ENCODE measurements at regions not wholly inside any gene's neighbourhood (a gene's known extent, or its start where the extent isn't known, plus 50 kb on each side); places are given as distances from the start of the nearest gene placed in this dataset.

- H3K4me1 ChIP-seq (ENCODE audit: insufficient read depth, low read length): no peaks in the 10 kb centered on the region
- no peaks in the 10 kb centered on the region for H3K36me3 ChIP-seq (replicated peaks in 1 of 2; ENCODE audit: control insufficient read depth in 1 of 2, insufficient read depth in 2 of 2, low read length in 2 of 2)
- no peak overlapping the region for H2AFZ ChIP-seq (ENCODE audit: low read length)
- no peak for ATAC-seq
- ChIA-PET POLR2A (no interaction called here), CTCF (ENCODE audit: low intra/inter-chr PET ratio, low total read pairs) (no interaction called here)
- no peak for DNase-seq (ENCODE audit: low spot score)
- H3K79me2 ChIP-seq (ENCODE audit: insufficient read depth, low read length): no peaks in the 10 kb centered on the region
- intact Hi-C loops (cut with micrococcal nuclease; ENCODE audit: unreplicated experiment) (no loop called here), in situ Hi-C loops (cut with HindIII; ENCODE audit: extremely low pct_ligation_motif_present, low pct_unique_long_range_greater_than_20kb) (no loop called here)
- no peaks in the 10 kb centered on the region for H3K27me3 ChIP-seq (ENCODE audit: control insufficient read depth in 1 of 2, insufficient read depth in 2 of 2, low read length in 2 of 2)
- peaks cover 55% of the 10 kb centered on the region for H3K9me3 ChIP-seq (ENCODE audit: low read length)
- H3K4me2 ChIP-seq (ENCODE audit: low read depth, low read length): no peak overlapping the region
- FAIRE-seq: no peak
- no peaks in the 10 kb centered on the region for H4K20me1 ChIP-seq (ENCODE audit: insufficient read depth, low read length)
- BruUV-seq (replicated peaks): no TSS peak
- H3K4me3 ChIP-seq (replicated peaks in 1 of 3; ENCODE audit: insufficient read depth in 1 of 3, low read depth in 2 of 3, low read length in 3 of 3): no peak overlapping the region
- H3K9ac ChIP-seq (ENCODE audit: insufficient read depth, low read depth, low read length): no peak overlapping the region
- no peak overlapping the region for H3K27ac ChIP-seq (ENCODE audit: extremely low read length, insufficient read depth, low read length)
- 6% methylated on average over 1 of the region's 1 CpG for WGBS (ENCODE audit: low lambda C conversion rate)
- TF ChIP-seq ZFP1 (CRISPR knock-in tag; IDR thresholded peaks at IDR 0.05) (no peak), IKZF5 (CRISPR knock-in tag; IDR thresholded peaks at IDR 0.05) (no peak), ELK4 (CRISPR knock-in tag; IDR thresholded peaks at IDR 0.05; ENCODE audit: borderline replicate concordance) (no peak), TCF7 (IDR thresholded peaks at IDR 0.05; ENCODE audit: low read depth) (no peak), ZFP41 (CRISPR knock-in tag; IDR thresholded peaks at IDR 0.05; ENCODE audit: borderline replicate concordance) (no peak), PCBP1 (IDR thresholded peaks at IDR 0.05; ENCODE audit: borderline replicate concordance, low read depth, low read length) (no peak), XRCC5 (optimal IDR thresholded peaks at IDR 0.05; ENCODE audit: low read length) (no peak), HIC2 (CRISPR knock-in tag; IDR thresholded peaks at IDR 0.05; ENCODE audit: low read depth) (no peak), ZSCAN25 (CRISPR knock-in tag; IDR thresholded peaks at IDR 0.05) (no peak), ZNF563 (CRISPR knock-in tag; IDR thresholded peaks at IDR 0.05) (no peak), ZNF597 (CRISPR knock-in tag; IDR thresholded peaks at IDR 0.05) (no peak), CAMTA2 (CRISPR knock-in tag; IDR thresholded peaks at IDR 0.05; ENCODE audit: borderline replicate concordance) (no peak)
- TF ChIP-seq, protein P1, sequence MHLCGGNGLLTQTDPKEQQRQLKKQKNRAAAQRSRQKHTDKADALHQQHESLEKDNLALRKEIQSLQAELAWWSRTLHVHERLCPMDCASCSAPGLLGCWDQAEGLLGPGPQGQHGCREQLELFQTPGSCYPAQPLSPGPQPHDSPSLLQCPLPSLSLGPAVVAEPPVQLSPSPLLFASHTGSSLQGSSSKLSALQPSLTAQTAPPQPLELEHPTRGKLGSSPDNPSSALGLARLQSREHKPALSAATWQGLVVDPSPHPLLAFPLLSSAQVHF (CRISPR knock-in tag; IDR thresholded peaks at IDR 0.05): no peak
- TF ChIP-seq, protein P2, sequence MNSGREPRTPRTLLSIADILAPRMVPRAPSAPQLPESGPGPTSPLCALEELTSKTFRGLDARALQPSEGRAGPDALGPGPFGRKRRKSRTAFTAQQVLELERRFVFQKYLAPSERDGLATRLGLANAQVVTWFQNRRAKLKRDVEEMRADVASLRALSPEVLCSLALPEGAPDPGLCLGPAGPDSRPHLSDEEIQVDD (CRISPR knock-in tag; IDR thresholded peaks at IDR 0.05; ENCODE audit: borderline replicate concordance): no peak
- TF ChIP-seq, protein P3, sequence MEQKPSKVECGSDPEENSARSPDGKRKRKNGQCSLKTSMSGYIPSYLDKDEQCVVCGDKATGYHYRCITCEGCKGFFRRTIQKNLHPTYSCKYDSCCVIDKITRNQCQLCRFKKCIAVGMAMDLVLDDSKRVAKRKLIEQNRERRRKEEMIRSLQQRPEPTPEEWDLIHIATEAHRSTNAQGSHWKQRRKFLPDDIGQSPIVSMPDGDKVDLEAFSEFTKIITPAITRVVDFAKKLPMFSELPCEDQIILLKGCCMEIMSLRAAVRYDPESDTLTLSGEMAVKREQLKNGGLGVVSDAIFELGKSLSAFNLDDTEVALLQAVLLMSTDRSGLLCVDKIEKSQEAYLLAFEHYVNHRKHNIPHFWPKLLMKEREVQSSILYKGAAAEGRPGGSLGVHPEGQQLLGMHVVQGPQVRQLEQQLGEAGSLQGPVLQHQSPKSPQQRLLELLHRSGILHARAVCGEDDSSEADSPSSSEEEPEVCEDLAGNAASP (CRISPR knock-in tag; IDR thresholded peaks at IDR 0.05; ENCODE audit: borderline replicate concordance): no peak
- TF ChIP-seq, protein P4, sequence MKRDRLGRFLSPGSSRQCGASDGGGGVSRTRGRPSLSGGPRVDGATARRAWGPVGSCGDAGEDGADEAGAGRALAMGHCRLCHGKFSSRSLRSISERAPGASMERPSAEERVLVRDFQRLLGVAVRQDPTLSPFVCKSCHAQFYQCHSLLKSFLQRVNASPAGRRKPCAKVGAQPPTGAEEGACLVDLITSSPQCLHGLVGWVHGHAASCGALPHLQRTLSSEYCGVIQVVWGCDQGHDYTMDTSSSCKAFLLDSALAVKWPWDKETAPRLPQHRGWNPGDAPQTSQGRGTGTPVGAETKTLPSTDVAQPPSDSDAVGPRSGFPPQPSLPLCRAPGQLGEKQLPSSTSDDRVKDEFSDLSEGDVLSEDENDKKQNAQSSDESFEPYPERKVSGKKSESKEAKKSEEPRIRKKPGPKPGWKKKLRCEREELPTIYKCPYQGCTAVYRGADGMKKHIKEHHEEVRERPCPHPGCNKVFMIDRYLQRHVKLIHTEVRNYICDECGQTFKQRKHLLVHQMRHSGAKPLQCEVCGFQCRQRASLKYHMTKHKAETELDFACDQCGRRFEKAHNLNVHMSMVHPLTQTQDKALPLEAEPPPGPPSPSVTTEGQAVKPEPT (CRISPR knock-in tag; IDR thresholded peaks at IDR 0.05; ENCODE audit: low read depth): no peak
Measured at GRCh38 chr6:9224539-9224938, 789.2 kb upstream of the SLC35B3 start.

Measured in HepG2 (cell line).